ENCODE measurements at regions not wholly inside any gene's neighbourhood (a gene's known extent, or its start where the extent isn't known, plus 50 kb on each side); places are given as distances from the start of the nearest gene placed in this dataset.
"Not testable (repeated sequence)": the region's sequence is repeated elsewhere in the genome, so short reads cannot be mapped to it uniquely, and the experiment has no call there.

GRCh38 chrX:45668686-45669443 lies 468.2 kb upstream of the DIPK2B start:
- DNase-seq (ENCODE audit: low read depth) = no peak

GRCh38 chrX:45667666-45668065 lies 467.0 kb upstream of the DIPK2B start:
- DNase-seq (ENCODE audit: low read depth) = no peak

- DNase-seq (ENCODE audit: low read depth) = no peak
Measured at GRCh38 chrX:45664727-45665290, 464.1 kb upstream of the DIPK2B start.

GRCh38 chrX:45660477-45660876 lies 459.8 kb upstream of the DIPK2B start:
- DNase-seq (ENCODE audit: low read depth) = no peak

- DNase-seq (ENCODE audit: low read depth) = no peak
Measured at GRCh38 chrX:45633419-45633818, 432.7 kb upstream of the DIPK2B start.

GRCh38 chrX:45632506-45632905 lies 431.8 kb upstream of the DIPK2B start:
- no peak for DNase-seq (ENCODE audit: low read depth)

- DNase-seq (ENCODE audit: low read depth) = no peak
Measured at GRCh38 chrX:45630078-45630477, 429.4 kb upstream of the DIPK2B start.

- DNase-seq (ENCODE audit: low read depth) = no peak
Measured at GRCh38 chrX:45628041-45628440, 427.4 kb upstream of the DIPK2B start.

GRCh38 chrX:45623266-45623665 lies 422.6 kb upstream of the DIPK2B start:
- no peak for DNase-seq (ENCODE audit: low read depth)

GRCh38 chrX:45622538-45622937 lies 421.9 kb upstream of the DIPK2B start:
- no peak for DNase-seq (ENCODE audit: low read depth)

GRCh38 chrX:45622042-45622423 lies 421.4 kb upstream of the DIPK2B start:
- no peak for DNase-seq (ENCODE audit: low read depth)

- no peak for DNase-seq (ENCODE audit: low read depth)
Measured at GRCh38 chrX:45621376-45622041, 420.8 kb upstream of the DIPK2B start.

GRCh38 chrX:45619290-45619689 lies 418.6 kb upstream of the DIPK2B start:
- DNase-seq (ENCODE audit: low read depth) = no peak

- not testable (repeated sequence) for DNase-seq (ENCODE audit: low read depth)
Measured at GRCh38 chrX:45615591-45615990, 414.9 kb upstream of the DIPK2B start.

GRCh38 chrX:45614853-45615252 lies 414.2 kb upstream of the DIPK2B start:
- DNase-seq (ENCODE audit: low read depth) = no peak

- no peak for DNase-seq (ENCODE audit: low read depth)
Measured at GRCh38 chrX:45602151-45602550, 401.5 kb upstream of the DIPK2B start.

GRCh38 chrX:45601052-45601451 lies 400.4 kb upstream of the DIPK2B start:
- no peak for DNase-seq (ENCODE audit: low read depth)

- DNase-seq (ENCODE audit: low read depth) = no peak
Measured at GRCh38 chrX:45598861-45599260, 398.2 kb upstream of the DIPK2B start.

GRCh38 chrX:45596188-45596808 lies 395.6 kb upstream of the DIPK2B start:
- DNase-seq (ENCODE audit: low read depth) = no peak

GRCh38 chrX:45592101-45592500 lies 391.4 kb upstream of the DIPK2B start:
- no peak for DNase-seq (ENCODE audit: low read depth)

- DNase-seq (ENCODE audit: low read depth) = no peak
Measured at GRCh38 chrX:45591650-45592049, 391.0 kb upstream of the DIPK2B start.

GRCh38 chrX:45584717-45585116 lies 384.0 kb upstream of the DIPK2B start:
- DNase-seq (ENCODE audit: low read depth) = no peak

GRCh38 chrX:45577361-45577760 lies 376.7 kb upstream of the DIPK2B start:
- no peak for DNase-seq (ENCODE audit: low read depth)

Data from T-helper 22 cell (primary cell).